ENCODE measurements at regions not wholly inside any gene's neighbourhood (a gene's known extent, or its start where the extent isn't known, plus 50 kb on each side); places are given as distances from the start of the nearest gene placed in this dataset.

DNA sequence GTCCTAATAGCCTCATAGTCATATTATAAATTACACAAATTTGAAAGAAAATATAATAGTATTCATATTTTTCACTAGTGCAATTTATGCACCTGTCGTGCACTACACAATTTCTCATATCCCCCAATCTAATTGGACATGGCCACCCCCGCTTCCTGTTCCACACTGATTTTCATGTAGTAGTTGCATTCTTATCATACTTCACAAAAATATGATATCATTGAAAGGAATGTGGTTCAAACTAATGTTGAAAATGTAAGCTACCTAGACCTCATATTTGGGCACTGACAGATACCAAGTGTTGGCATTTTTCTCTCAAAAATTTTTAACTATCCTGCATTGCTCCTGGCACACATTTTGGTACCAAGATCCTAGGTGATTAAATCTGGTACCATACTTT is 985.5 kb upstream of the POU3F3 start:
- Histone ChIP-seq H2BK120ac (replicated peaks; ENCODE audit: low read depth, low read length) (no peak overlapping the region), H3K79me1 (ENCODE audit: low read depth, low read length) (no peaks in the 10 kb centered on the region), H2BK12ac (ENCODE audit: low read depth, low read length) (no peak overlapping the region), H4K20me1 (replicated peaks in 1 of 2; ENCODE audit: control insufficient read depth in 1 of 2, insufficient read depth in 2 of 2, low read length in 2 of 2) (no peaks in the 10 kb centered on the region), H3K23me2 (ENCODE audit: low read depth, low read length) (no peaks in the 10 kb centered on the region), H3K18ac (ENCODE audit: extremely low read depth, low read length) (no peak overlapping the region), H2BK5ac (ENCODE audit: low read depth, low read length) (no peak overlapping the region), H2AFZ (ENCODE audit: low read length) (no peak overlapping the region), H3K27me3 (replicated peaks in 1 of 4; ENCODE audit: control insufficient read depth in 3 of 4, extremely low read depth in 1 of 4, insufficient read depth in 3 of 4, low read length in 3 of 4) (no peaks in the 10 kb centered on the region), H3K36me3 (ENCODE audit: control insufficient read depth in 2 of 4, insufficient read depth in 4 of 4, low read length in 3 of 4) (no peaks in the 10 kb centered on the region), H2BK20ac (ENCODE audit: low read length) (no peak overlapping the region), H3K27ac (ENCODE audit: low read depth, low read length) (no peak overlapping the region), H3K14ac (ENCODE audit: insufficient read length) (no peak overlapping the region), H3K79me2 (ENCODE audit: control insufficient read depth in 1 of 2, insufficient read depth in 2 of 2, low read length in 2 of 2) (no peaks in the 10 kb centered on the region), H3K4me3 (ENCODE audit: extremely low read depth in 1 of 4, insufficient read depth in 2 of 4, low read depth in 3 of 4, low read length in 4 of 4) (no peak overlapping the region), H3K9ac (replicated peaks in 1 of 4; ENCODE audit: extremely low read depth in 1 of 4, low read depth in 3 of 4, low read length in 3 of 4) (no peak overlapping the region), H3K23ac (ENCODE audit: insufficient read length) (no peak overlapping the region), H4K8ac (ENCODE audit: extremely low read depth, insufficient read depth, low read length) (no peak overlapping the region), H3K4ac (replicated peaks; ENCODE audit: insufficient read length, low read depth, low read length) (no peak overlapping the region), H4K91ac (replicated peaks; ENCODE audit: insufficient read length, low read length) (no peak overlapping the region), H3K56ac (replicated peaks; ENCODE audit: insufficient read length, low read depth, low read length) (no peak overlapping the region), H4K5ac (ENCODE audit: insufficient read length, low read depth, low read length) (no peak overlapping the region), H3K9me3 (ENCODE audit: insufficient read depth in 2 of 2, low read depth in 1 of 2, low read length in 1 of 2) (no peaks in the 10 kb centered on the region), H3K4me1 (replicated peaks in 1 of 4; ENCODE audit: control insufficient read depth in 3 of 4, insufficient read depth in 4 of 4, low read length in 3 of 4) (no peaks in the 10 kb centered on the region), H3K4me2 (ENCODE audit: insufficient read depth in 1 of 2, low read depth in 2 of 2, low read length in 2 of 2) (no peak overlapping the region), H2BK15ac (ENCODE audit: low read length) (no peak overlapping the region), H2AK5ac (ENCODE audit: low read depth, low read length) (no peak overlapping the region)
- WGBS, 2 experiments (ENCODE audit: extremely low coverage in 1 of 2, insufficient coverage in 1 of 2, insufficient read length in 1 of 2, insufficient replicate concordance in 2 of 2, low coverage in 1 of 2, low lambda C conversion rate in 2 of 2, missing lambda C conversion rate in 1 of 2): 98% methylated on average over 2 of the region's 2 CpGs; no CpG with 5 or more reads in 1 of the 2 experiments
- ChIA-PET POLR2A (ENCODE audit: partially characterized antibody) (no interaction called here), CTCF (ENCODE audit: partially characterized antibody) (no interaction called here)
- DNase-seq (ENCODE audit: low read depth in 1 of 2, low spot score in 2 of 2): no peak
- no peak for FAIRE-seq
- TF ChIP-seq, protein P1, sequence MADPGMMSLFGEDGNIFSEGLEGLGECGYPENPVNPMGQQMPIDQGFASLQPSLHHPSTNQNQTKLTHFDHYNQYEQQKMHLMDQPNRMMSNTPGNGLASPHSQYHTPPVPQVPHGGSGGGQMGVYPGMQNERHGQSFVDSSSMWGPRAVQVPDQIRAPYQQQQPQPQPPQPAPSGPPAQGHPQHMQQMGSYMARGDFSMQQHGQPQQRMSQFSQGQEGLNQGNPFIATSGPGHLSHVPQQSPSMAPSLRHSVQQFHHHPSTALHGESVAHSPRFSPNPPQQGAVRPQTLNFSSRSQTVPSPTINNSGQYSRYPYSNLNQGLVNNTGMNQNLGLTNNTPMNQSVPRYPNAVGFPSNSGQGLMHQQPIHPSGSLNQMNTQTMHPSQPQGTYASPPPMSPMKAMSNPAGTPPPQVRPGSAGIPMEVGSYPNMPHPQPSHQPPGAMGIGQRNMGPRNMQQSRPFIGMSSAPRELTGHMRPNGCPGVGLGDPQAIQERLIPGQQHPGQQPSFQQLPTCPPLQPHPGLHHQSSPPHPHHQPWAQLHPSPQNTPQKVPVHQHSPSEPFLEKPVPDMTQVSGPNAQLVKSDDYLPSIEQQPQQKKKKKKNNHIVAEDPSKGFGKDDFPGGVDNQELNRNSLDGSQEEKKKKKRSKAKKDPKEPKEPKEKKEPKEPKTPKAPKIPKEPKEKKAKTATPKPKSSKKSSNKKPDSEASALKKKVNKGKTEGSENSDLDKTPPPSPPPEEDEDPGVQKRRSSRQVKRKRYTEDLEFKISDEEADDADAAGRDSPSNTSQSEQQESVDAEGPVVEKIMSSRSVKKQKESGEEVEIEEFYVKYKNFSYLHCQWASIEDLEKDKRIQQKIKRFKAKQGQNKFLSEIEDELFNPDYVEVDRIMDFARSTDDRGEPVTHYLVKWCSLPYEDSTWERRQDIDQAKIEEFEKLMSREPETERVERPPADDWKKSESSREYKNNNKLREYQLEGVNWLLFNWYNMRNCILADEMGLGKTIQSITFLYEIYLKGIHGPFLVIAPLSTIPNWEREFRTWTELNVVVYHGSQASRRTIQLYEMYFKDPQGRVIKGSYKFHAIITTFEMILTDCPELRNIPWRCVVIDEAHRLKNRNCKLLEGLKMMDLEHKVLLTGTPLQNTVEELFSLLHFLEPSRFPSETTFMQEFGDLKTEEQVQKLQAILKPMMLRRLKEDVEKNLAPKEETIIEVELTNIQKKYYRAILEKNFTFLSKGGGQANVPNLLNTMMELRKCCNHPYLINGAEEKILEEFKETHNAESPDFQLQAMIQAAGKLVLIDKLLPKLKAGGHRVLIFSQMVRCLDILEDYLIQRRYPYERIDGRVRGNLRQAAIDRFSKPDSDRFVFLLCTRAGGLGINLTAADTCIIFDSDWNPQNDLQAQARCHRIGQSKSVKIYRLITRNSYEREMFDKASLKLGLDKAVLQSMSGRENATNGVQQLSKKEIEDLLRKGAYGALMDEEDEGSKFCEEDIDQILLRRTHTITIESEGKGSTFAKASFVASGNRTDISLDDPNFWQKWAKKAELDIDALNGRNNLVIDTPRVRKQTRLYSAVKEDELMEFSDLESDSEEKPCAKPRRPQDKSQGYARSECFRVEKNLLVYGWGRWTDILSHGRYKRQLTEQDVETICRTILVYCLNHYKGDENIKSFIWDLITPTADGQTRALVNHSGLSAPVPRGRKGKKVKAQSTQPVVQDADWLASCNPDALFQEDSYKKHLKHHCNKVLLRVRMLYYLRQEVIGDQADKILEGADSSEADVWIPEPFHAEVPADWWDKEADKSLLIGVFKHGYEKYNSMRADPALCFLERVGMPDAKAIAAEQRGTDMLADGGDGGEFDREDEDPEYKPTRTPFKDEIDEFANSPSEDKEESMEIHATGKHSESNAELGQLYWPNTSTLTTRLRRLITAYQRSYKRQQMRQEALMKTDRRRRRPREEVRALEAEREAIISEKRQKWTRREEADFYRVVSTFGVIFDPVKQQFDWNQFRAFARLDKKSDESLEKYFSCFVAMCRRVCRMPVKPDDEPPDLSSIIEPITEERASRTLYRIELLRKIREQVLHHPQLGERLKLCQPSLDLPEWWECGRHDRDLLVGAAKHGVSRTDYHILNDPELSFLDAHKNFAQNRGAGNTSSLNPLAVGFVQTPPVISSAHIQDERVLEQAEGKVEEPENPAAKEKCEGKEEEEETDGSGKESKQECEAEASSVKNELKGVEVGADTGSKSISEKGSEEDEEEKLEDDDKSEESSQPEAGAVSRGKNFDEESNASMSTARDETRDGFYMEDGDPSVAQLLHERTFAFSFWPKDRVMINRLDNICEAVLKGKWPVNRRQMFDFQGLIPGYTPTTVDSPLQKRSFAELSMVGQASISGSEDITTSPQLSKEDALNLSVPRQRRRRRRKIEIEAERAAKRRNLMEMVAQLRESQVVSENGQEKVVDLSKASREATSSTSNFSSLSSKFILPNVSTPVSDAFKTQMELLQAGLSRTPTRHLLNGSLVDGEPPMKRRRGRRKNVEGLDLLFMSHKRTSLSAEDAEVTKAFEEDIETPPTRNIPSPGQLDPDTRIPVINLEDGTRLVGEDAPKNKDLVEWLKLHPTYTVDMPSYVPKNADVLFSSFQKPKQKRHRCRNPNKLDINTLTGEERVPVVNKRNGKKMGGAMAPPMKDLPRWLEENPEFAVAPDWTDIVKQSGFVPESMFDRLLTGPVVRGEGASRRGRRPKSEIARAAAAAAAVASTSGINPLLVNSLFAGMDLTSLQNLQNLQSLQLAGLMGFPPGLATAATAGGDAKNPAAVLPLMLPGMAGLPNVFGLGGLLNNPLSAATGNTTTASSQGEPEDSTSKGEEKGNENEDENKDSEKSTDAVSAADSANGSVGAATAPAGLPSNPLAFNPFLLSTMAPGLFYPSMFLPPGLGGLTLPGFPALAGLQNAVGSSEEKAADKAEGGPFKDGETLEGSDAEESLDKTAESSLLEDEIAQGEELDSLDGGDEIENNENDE (IDR thresholded peaks at IDR 0.05; ENCODE audit: insufficient replicate concordance, low read length): no peak

Data from H1 (cell line).